KMS-11 (cell line): ENCODE measurements at regions not wholly inside any gene's neighbourhood (a gene's known extent, or its start where the extent isn't known, plus 50 kb on each side); places are given as distances from the start of the nearest gene placed in this dataset.

Experiments
- H2AFZ ChIP-seq: fragments of 200-600 bp; sonication (generic); 2 replicates; pipeline ENCODE4 v1.6.1; 2016; ENCODE audit warnings: antibody characterized with exemption, mixed run types, low read depth
- H3K27ac ChIP-seq: fragments of 200-600 bp; sonication (generic); 2 replicates; pipeline ENCODE4 v1.6.1; 2016; ENCODE audit warnings: mild to moderate bottlenecking, mixed run types
- H3K27me3 ChIP-seq: fragments of 200-600 bp; sonication (generic); 2 replicates; pipeline ENCODE4 v1.6.1; 2017; ENCODE audit warnings: mild to moderate bottlenecking, low read depth, mixed run types, moderate library complexity; ENCODE audit not compliant: insufficient read depth
- H3K36me3 ChIP-seq: fragments of 200-600 bp; sonication (generic); 2 replicates; pipeline ENCODE4 v1.6.1; 2017; ENCODE audit warnings: mild to moderate bottlenecking, mixed run types; ENCODE audit not compliant: insufficient read depth
- H3K4me1 ChIP-seq: fragments of 200-600 bp; sonication (generic); 2 replicates; pipeline ENCODE4 v1.6.1; 2016; ENCODE audit warnings: mild to moderate bottlenecking, low read depth, mixed run types; ENCODE audit not compliant: poor library complexity, severe bottlenecking
- H3K4me2 ChIP-seq: fragments of 200-600 bp; sonication (generic); 2 replicates; pipeline ENCODE4 v1.7.0; 2016; ENCODE audit warnings: mild to moderate bottlenecking, mixed run types
- H3K4me3 ChIP-seq: fragments of 200-600 bp; sonication (generic); IDR thresholded peaks from 2 replicates; pipeline ENCODE4 v1.6.1; 2017; ENCODE audit warnings: low read depth, low read length, mixed read lengths; ENCODE audit not compliant: insufficient read depth
- H3K79me2 ChIP-seq: fragments of 200-600 bp; sonication (generic); 2 replicates; pipeline ENCODE4 v1.6.1; 2016; ENCODE audit warnings: low read depth, mixed run types; ENCODE audit not compliant: insufficient read depth
- H3K9ac ChIP-seq: fragments of 200-600 bp; sonication (generic); 2 replicates; pipeline ENCODE4 v1.6.1; 2016; ENCODE audit warnings: mild to moderate bottlenecking, mixed run types
- H4K20me1 ChIP-seq: fragments of 200-600 bp; sonication (generic); 2 replicates; pipeline ENCODE4 v1.6.1; 2016; ENCODE audit warnings: mild to moderate bottlenecking, mixed run types; ENCODE audit not compliant: insufficient read depth
- TF ChIP-seq, protein P1 (sequence below): fragments of 200-600 bp; sonication (generic); conservative IDR thresholded peaks from 2 replicates; pipeline ENCODE4 v1.6.1; 2017; ENCODE audit warnings: low read depth, mild to moderate bottlenecking, antibody characterized with exemption, low read length, moderate library complexity, mixed read lengths

DNA sequence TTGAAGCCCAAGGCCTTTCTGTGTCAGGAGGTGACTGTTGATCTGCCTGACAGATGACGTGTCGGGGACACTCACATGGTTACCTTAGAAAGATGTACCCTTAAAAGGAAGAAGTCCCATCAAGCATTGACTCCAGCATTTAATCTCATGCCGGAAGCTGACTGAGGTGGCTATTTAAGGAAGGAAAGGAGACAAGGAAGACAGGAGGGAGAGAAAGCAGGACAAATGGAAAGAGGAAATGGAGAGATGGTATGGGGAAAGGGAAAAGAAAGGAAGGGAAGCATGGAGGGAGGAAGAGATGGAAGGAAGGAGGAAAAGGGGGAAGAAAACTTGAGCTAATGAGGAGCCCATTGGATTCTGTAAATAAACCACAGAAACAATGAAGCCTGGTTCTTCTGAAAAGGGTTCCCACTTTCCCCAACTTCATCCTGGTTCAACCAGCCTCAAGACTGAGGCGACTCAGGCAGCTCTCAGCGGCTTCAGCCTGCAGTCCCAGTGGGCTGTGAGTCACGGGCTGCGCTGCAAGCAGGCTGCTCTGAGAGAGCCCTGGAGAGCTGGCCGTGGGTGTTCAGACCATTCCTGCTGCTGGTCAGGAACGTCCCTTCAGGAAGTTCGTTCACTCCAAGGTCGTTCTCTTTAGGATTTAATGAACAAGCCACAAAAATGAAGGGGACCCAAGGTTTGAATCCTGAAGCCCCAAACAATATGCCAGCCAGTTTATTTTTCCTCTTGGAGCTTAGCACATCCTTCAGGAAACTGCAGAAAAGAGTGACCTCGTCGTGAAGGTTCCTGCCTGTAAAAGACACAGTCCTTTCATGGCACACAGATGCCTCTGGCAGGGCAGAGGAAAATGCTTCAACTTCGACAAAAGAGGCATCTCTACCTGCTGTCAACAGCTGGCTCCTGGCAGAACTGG, 69.6 kb upstream of the THBS1 start:
- H4K20me1 ChIP-seq: no peaks in the 10 kb centered on the region
- no peak overlapping the region for H3K4me3 ChIP-seq
- no peak overlapping the region for H3K9ac ChIP-seq
- no peak overlapping the region for H2AFZ ChIP-seq
- H3K79me2 ChIP-seq: no peaks in the 10 kb centered on the region
- no peaks in the 10 kb centered on the region for H3K36me3 ChIP-seq
- TF ChIP-seq, protein P1, sequence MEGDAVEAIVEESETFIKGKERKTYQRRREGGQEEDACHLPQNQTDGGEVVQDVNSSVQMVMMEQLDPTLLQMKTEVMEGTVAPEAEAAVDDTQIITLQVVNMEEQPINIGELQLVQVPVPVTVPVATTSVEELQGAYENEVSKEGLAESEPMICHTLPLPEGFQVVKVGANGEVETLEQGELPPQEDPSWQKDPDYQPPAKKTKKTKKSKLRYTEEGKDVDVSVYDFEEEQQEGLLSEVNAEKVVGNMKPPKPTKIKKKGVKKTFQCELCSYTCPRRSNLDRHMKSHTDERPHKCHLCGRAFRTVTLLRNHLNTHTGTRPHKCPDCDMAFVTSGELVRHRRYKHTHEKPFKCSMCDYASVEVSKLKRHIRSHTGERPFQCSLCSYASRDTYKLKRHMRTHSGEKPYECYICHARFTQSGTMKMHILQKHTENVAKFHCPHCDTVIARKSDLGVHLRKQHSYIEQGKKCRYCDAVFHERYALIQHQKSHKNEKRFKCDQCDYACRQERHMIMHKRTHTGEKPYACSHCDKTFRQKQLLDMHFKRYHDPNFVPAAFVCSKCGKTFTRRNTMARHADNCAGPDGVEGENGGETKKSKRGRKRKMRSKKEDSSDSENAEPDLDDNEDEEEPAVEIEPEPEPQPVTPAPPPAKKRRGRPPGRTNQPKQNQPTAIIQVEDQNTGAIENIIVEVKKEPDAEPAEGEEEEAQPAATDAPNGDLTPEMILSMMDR: no peak
- H3K27ac ChIP-seq: no peak overlapping the region
- no peak overlapping the region for H3K4me2 ChIP-seq
- H3K4me1 ChIP-seq: peaks cover 4% of the 10 kb centered on the region
- H3K27me3 ChIP-seq: no peaks in the 10 kb centered on the region

DNA sequence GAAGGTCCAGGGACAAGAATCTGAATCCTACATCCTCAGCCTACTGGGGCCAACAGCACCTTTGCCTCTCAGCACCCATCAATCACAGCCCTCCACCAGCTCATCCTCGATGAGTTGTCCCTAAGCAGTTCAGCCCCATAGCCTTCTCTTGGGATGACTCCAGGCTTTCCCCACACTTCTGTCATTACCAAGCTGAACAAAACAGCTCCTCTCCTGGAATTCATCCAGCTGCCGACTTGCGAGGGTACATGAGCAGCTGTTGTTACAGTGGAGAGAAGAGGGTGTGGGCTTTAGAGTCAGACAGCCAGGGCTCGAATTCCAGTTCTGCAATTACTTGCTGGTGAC, 69.0 kb upstream of the THBS1 start:
- TF ChIP-seq, protein P1: no peak
- H3K36me3 ChIP-seq: no peaks in the 10 kb centered on the region
- H3K4me2 ChIP-seq: no peak overlapping the region
- no peak overlapping the region for H3K27ac ChIP-seq
- no peaks in the 10 kb centered on the region for H3K4me1 ChIP-seq
- H3K27me3 ChIP-seq: no peaks in the 10 kb centered on the region
- no peaks in the 10 kb centered on the region for H3K79me2 ChIP-seq
- H3K9ac ChIP-seq: no peak overlapping the region
- no peak overlapping the region for H2AFZ ChIP-seq
- H4K20me1 ChIP-seq: no peaks in the 10 kb centered on the region
- H3K4me3 ChIP-seq: no peak overlapping the region

DNA sequence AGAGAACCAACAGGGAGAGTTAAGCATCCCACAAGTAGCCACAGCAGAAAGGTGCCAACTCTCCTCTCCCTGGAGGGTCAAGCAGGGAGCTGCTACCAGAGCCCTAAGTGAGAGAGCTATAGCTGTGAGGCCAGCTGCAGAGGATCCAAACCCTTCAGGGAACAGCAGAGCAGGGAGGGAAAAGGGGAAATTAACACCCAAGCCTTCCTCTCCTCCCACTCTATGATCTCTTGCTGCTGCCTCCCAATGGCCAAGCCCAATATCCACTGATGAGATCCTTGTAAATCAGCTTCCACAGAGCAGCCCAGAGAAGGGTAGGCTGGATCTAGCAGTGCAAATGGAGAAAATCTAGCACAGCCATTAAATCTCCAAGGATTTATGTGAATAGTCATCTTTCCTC, 68.2 kb upstream of the THBS1 start:
- TF ChIP-seq, protein P1: no peak
- H3K27ac ChIP-seq: no peak overlapping the region
- H3K36me3 ChIP-seq: no peaks in the 10 kb centered on the region
- no peak overlapping the region for H3K4me2 ChIP-seq
- no peaks in the 10 kb centered on the region for H4K20me1 ChIP-seq
- no peaks in the 10 kb centered on the region for H3K79me2 ChIP-seq
- H3K4me3 ChIP-seq: no peak overlapping the region
- no peaks in the 10 kb centered on the region for H3K27me3 ChIP-seq
- H3K9ac ChIP-seq: no peak overlapping the region
- no peaks in the 10 kb centered on the region for H3K4me1 ChIP-seq
- H2AFZ ChIP-seq: no peak overlapping the region

DNA sequence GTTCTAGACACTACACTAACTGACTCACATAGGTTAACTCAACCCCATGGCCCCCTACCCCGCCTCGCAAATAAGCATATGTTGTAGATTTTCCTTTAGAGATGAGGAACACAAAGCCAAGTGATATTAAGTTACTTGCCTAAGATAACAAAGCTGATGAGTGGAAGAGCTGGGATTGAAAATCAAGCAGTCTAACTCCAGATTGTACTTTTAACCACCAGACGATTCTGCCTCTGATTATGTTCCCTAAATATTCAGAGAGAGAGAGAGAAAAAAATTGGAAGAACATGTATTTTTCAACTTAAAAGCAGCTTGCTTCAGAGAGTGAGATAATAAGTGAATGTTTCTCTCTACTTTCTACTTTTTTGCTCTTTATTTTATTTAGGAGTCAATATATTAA, 66.9 kb upstream of the THBS1 start:
- no peaks in the 10 kb centered on the region for H3K27me3 ChIP-seq
- H3K4me1 ChIP-seq: no peaks in the 10 kb centered on the region
- no peak overlapping the region for H3K4me2 ChIP-seq
- no peak overlapping the region for H3K27ac ChIP-seq
- H4K20me1 ChIP-seq: no peaks in the 10 kb centered on the region
- no peak overlapping the region for H3K9ac ChIP-seq
- no peak overlapping the region for H2AFZ ChIP-seq
- H3K36me3 ChIP-seq: no peaks in the 10 kb centered on the region
- no peaks in the 10 kb centered on the region for H3K79me2 ChIP-seq
- no peak overlapping the region for H3K4me3 ChIP-seq
- TF ChIP-seq, protein P1: no peak
